ENCODE measurements at regions not wholly inside any gene's neighbourhood (a gene's known extent, or its start where the extent isn't known, plus 50 kb on each side); places are given as distances from the start of the nearest gene placed in this dataset.

DNA sequence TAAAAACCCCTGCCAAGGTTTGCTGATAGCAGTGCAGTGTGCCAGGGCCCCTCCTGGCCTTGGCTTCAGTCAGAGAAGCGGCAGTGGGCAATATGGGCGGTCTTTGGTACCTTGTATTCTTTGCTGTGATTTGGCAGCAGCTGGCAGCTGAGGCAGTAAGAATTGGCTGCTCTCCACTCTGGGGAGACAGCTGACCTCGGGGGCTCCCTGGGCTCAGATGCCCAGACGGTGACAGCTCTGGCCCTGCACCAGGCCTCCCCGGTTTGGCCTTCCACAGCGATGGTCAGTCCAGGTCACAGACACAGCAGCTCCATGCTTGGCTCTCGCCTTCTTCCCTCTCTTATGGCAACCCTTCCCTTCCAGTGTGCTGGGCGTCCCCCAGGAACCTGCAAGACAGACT, 330.9 kb downstream of the BCOR start:
- no peak overlapping the region for H3K27ac ChIP-seq (ENCODE audit: low read depth, low read length)
- WGBS, 2 experiments (ENCODE audit: insufficient coverage in 1 of 2, insufficient read length in 1 of 2): 80 to 86% methylated on average over 3 to 8 of the region's 8 CpGs
- Mint-ChIP-seq H3K36me3 (ENCODE audit: low read depth) (no peaks in the 10 kb centered on the region), H3K4me3 (no peak overlapping the region), H3K27ac (no peak overlapping the region), H3K9me3 (peaks cover 7% of the 10 kb centered on the region), H3K4me1 (peaks cover 35% of the 10 kb centered on the region), H3K27me3 (ENCODE audit: insufficient read depth) (peaks cover 13% of the 10 kb centered on the region)
- TF ChIP-seq, protein P1, sequence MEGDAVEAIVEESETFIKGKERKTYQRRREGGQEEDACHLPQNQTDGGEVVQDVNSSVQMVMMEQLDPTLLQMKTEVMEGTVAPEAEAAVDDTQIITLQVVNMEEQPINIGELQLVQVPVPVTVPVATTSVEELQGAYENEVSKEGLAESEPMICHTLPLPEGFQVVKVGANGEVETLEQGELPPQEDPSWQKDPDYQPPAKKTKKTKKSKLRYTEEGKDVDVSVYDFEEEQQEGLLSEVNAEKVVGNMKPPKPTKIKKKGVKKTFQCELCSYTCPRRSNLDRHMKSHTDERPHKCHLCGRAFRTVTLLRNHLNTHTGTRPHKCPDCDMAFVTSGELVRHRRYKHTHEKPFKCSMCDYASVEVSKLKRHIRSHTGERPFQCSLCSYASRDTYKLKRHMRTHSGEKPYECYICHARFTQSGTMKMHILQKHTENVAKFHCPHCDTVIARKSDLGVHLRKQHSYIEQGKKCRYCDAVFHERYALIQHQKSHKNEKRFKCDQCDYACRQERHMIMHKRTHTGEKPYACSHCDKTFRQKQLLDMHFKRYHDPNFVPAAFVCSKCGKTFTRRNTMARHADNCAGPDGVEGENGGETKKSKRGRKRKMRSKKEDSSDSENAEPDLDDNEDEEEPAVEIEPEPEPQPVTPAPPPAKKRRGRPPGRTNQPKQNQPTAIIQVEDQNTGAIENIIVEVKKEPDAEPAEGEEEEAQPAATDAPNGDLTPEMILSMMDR (conservative IDR thresholded peaks at IDR 0.05): no peak
- no peaks in the 10 kb centered on the region for H3K36me3 ChIP-seq (ENCODE audit: control insufficient read depth, insufficient read depth, low read length)
- no peak overlapping the region for H3K9ac ChIP-seq (ENCODE audit: extremely low read depth, low read length, poor library complexity, severe bottlenecking)
- no peaks in the 10 kb centered on the region for H3K9me3 ChIP-seq (ENCODE audit: control insufficient read depth, low read length)
- DNase-seq: no peak
- H3K4me1 ChIP-seq (ENCODE audit: control insufficient read depth, insufficient read depth, low read length): no peaks in the 10 kb centered on the region
- H3K27me3 ChIP-seq (ENCODE audit: control insufficient read depth, insufficient read depth, low read length, poor library complexity, severe bottlenecking): no peaks in the 10 kb centered on the region
- H3K4me3 ChIP-seq (ENCODE audit: low read length): no peak overlapping the region

DNA sequence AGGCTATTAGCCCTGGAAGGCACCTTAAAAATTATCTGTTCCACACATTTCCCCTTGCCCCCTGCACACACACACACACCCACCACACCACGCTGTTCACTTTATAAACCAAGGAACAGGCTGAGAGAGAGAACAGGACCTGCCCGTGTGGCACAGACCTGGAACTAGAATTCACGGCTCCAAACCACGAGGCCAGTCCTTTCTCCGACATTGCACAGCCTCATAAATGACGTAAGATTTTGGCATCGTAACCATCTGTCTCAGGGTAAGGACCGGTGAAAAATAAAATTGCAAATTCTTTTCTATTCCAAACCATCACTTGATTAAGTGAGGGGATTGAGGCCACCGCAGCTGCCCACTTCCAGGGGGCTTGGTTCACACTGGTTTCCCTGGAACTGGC, 330.3 kb downstream of the BCOR start:
- TF ChIP-seq, protein P1 (conservative IDR thresholded peaks at IDR 0.05): no peak
- peaks cover 39% of the 10 kb centered on the region for H3K4me1 Mint-ChIP-seq
- peaks cover 5% of the 10 kb centered on the region for H3K9me3 Mint-ChIP-seq
- no peak overlapping the region for H3K27ac ChIP-seq (ENCODE audit: low read depth, low read length)
- no peaks in the 10 kb centered on the region for H3K27me3 ChIP-seq (ENCODE audit: control insufficient read depth, insufficient read depth, low read length, poor library complexity, severe bottlenecking)
- no peaks in the 10 kb centered on the region for H3K9me3 ChIP-seq (ENCODE audit: control insufficient read depth, low read length)
- peaks cover 13% of the 10 kb centered on the region for H3K27me3 Mint-ChIP-seq (ENCODE audit: insufficient read depth)
- H3K4me1 ChIP-seq (ENCODE audit: control insufficient read depth, insufficient read depth, low read length): no peaks in the 10 kb centered on the region
- no peak overlapping the region for H3K4me3 ChIP-seq (ENCODE audit: low read length)
- no peaks in the 10 kb centered on the region for H3K36me3 ChIP-seq (ENCODE audit: control insufficient read depth, insufficient read depth, low read length)
- H3K4me3 Mint-ChIP-seq: no peak overlapping the region
- H3K27ac Mint-ChIP-seq: no peak overlapping the region
- H3K36me3 Mint-ChIP-seq (ENCODE audit: low read depth): no peaks in the 10 kb centered on the region
- H3K9ac ChIP-seq (ENCODE audit: extremely low read depth, low read length, poor library complexity, severe bottlenecking): no peak overlapping the region
- no peak for DNase-seq
- WGBS, 2 experiments (ENCODE audit: insufficient coverage in 1 of 2, insufficient read length in 1 of 2): 93 to 100% methylated on average over 2 to 9 of the region's 9 CpGs

DNA sequence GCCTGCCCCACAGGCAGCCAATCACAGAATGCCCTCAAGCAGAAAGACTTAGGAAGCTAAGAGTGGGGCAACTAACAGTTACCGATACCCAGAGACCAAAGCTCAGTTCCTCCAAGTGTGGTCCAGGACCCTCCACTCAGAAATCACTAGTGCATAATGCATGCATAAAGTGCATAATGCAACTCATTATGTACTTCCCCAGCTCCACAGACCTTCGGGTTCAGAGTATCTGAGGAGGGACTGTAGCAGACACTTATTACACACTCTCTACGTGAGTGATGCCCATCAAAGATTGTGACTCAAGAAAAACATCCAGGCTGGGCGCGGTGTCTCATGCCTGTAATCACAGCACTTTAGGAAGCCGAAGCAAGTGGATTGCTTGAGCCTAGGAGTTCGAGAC, 328.0 kb downstream of the BCOR start:
- H3K9me3 ChIP-seq (ENCODE audit: control insufficient read depth, low read length): no peaks in the 10 kb centered on the region
- no peak overlapping the region for H3K9ac ChIP-seq (ENCODE audit: extremely low read depth, low read length, poor library complexity, severe bottlenecking)
- no peak for DNase-seq
- H3K27ac ChIP-seq (ENCODE audit: low read depth, low read length): no peak overlapping the region
- no peak overlapping the region for H3K4me3 ChIP-seq (ENCODE audit: low read length)
- no peaks in the 10 kb centered on the region for H3K27me3 ChIP-seq (ENCODE audit: control insufficient read depth, insufficient read depth, low read length, poor library complexity, severe bottlenecking)
- no peaks in the 10 kb centered on the region for H3K36me3 Mint-ChIP-seq (ENCODE audit: low read depth)
- 99 to 100% methylated on average over 2 to 7 of the region's 7 CpGs for WGBS, 2 experiments (ENCODE audit: insufficient coverage in 1 of 2, insufficient read length in 1 of 2)
- H3K9me3 Mint-ChIP-seq: peaks cover 5% of the 10 kb centered on the region
- no peaks in the 10 kb centered on the region for H3K36me3 ChIP-seq (ENCODE audit: control insufficient read depth, insufficient read depth, low read length)
- no peak overlapping the region for H3K27ac Mint-ChIP-seq
- TF ChIP-seq, protein P1 (conservative IDR thresholded peaks at IDR 0.05): no peak
- H3K4me1 Mint-ChIP-seq: peaks cover 46% of the 10 kb centered on the region
- no peaks in the 10 kb centered on the region for H3K4me1 ChIP-seq (ENCODE audit: control insufficient read depth, insufficient read depth, low read length)
- peaks cover 13% of the 10 kb centered on the region for H3K27me3 Mint-ChIP-seq (ENCODE audit: insufficient read depth)
- no peak overlapping the region for H3K4me3 Mint-ChIP-seq

Measured in endodermal cell (in vitro differentiated cells).